ENCODE measurements at regions not wholly inside any gene's neighbourhood (a gene's known extent, or its start where the extent isn't known, plus 50 kb on each side); places are given as distances from the start of the nearest gene placed in this dataset.

DNA sequence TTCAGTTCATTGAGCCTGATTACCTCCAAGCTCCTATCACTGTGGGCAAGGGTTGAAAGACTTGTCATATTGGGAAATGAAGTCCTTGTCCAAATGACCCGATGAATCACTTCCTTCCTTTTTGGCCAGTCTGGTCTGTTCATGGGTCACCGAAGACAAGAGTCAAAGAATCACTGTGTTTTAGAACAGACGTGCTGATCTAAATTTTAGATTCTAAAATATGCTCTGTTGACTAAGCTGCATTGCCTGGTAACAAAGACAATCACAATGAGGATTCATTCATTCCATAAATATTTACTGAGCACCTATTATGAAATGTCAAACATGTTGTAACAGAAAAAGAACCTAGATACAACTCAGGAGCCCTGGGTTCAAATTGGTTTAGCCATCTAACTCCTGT lies 99.4 kb upstream of the RND3 start:
- ATAC-seq = peak; percentile 81
- Histone ChIP-seq H3F3A (ENCODE audit: low read length, unreplicated experiment) (no peaks in the 10 kb centered on the region), H3K27me3 (ENCODE audit: low read length) (no peaks in the 10 kb centered on the region), H3K4me2 (ENCODE audit: low read length) (no peak overlapping the region), H4K20me1 (ENCODE audit: low read length) (no peaks in the 10 kb centered on the region), H3K9ac (ENCODE audit: low read length) (no peak overlapping the region), H2AFZ (ENCODE audit: low read length) (no peak overlapping the region), H3K4me1 (ENCODE audit: insufficient read depth, low read length) (peaks cover 28% of the 10 kb centered on the region), H3K4me3 (ENCODE audit: low read length) (no peak overlapping the region), H3K9me2 (replicated peaks; ENCODE audit: low read length) (no peaks in the 10 kb centered on the region), H3K27ac (ENCODE audit: low read length) (peak overlapping the region; percentile 45; the same call in 1 of the 2 replicates), H3K36me3 (ENCODE audit: low read depth, low read length) (no peaks in the 10 kb centered on the region), H3K79me2 (ENCODE audit: low read length) (no peaks in the 10 kb centered on the region), H3K9me3 (ENCODE audit: low read length) (no peaks in the 10 kb centered on the region)
- peak; percentile 92 for DNase-seq
- CTCF ChIA-PET = no interaction called here
- intact Hi-C loops (cut with micrococcal nuclease) = loop anchor here (5.0 kb wide), 1 partner anchor 60 kb away; no protein-coding TSS in a partner anchor
- no TSS peak for BruUV-seq (replicated peaks)
- POLR2A ChIA-PET (ENCODE audit: unreplicated experiment) = no interaction called here
- TF ChIP-seq EZH2phosphoT487 (IDR thresholded peaks at IDR 0.05; ENCODE audit: borderline replicate concordance, low read length) (no peak), EZH2 (IDR thresholded peaks at IDR 0.05; ENCODE audit: low read length, unreplicated experiment) (no peak)
- TF ChIP-seq, protein P1, sequence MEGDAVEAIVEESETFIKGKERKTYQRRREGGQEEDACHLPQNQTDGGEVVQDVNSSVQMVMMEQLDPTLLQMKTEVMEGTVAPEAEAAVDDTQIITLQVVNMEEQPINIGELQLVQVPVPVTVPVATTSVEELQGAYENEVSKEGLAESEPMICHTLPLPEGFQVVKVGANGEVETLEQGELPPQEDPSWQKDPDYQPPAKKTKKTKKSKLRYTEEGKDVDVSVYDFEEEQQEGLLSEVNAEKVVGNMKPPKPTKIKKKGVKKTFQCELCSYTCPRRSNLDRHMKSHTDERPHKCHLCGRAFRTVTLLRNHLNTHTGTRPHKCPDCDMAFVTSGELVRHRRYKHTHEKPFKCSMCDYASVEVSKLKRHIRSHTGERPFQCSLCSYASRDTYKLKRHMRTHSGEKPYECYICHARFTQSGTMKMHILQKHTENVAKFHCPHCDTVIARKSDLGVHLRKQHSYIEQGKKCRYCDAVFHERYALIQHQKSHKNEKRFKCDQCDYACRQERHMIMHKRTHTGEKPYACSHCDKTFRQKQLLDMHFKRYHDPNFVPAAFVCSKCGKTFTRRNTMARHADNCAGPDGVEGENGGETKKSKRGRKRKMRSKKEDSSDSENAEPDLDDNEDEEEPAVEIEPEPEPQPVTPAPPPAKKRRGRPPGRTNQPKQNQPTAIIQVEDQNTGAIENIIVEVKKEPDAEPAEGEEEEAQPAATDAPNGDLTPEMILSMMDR (conservative IDR thresholded peaks at IDR 0.05; ENCODE audit: low read depth, low read length) = no peak

DNA sequence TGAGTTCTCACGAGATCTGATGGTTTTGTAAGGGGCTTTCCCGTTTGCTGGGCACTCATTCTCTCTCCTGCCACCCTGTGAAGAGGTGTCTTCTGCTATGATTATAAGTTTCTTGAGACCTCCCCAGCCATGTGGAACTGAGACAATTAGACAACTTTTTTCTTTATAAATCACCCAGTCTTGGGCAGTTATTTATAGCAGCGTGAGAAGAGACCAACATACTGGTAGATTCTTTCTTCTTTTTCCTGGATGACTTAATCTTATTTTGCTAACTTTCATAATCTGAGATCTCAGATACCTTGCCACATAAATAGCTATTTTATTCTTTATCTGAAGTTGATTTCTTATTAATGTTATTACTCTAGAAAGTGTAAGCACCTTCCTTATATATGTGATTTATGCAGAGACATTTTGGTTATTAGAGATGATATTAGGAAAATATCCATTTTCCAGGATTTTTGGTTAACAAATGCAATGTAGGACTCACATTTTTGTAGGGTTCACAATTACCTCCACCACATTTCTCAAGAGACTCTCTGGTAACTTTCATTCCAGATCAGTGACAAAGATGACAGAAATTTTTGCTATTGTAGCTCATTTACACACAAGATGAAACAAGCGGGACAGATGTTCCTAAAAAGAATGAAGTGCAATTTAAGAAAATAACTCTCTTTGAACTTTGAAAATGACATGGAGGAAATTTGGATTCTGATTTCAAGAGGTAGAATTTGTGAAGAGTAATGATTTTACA lies 97.9 kb upstream of the RND3 start:
- Histone ChIP-seq H3K27me3 (ENCODE audit: low read length) (no peaks in the 10 kb centered on the region), H4K20me1 (ENCODE audit: low read length) (no peaks in the 10 kb centered on the region), H3K36me3 (ENCODE audit: low read depth, low read length) (no peaks in the 10 kb centered on the region), H3K4me3 (ENCODE audit: low read length) (no peak overlapping the region), H3K79me2 (ENCODE audit: low read length) (no peaks in the 10 kb centered on the region), H3K9me3 (ENCODE audit: low read length) (no peaks in the 10 kb centered on the region), H3K4me2 (ENCODE audit: low read length) (no peak overlapping the region), H3K27ac (ENCODE audit: low read length) (no peak overlapping the region), H3K4me1 (ENCODE audit: insufficient read depth, low read length) (peaks cover 21% of the 10 kb centered on the region), H3K9ac (ENCODE audit: low read length) (no peak overlapping the region), H3K9me2 (replicated peaks; ENCODE audit: low read length) (no peaks in the 10 kb centered on the region), H3F3A (ENCODE audit: low read length, unreplicated experiment) (no peaks in the 10 kb centered on the region), H2AFZ (ENCODE audit: low read length) (no peak overlapping the region)
- intact Hi-C loops (cut with micrococcal nuclease) = loop anchor here (5.0 kb wide), 1 partner anchor 58 kb away; no protein-coding TSS in a partner anchor
- POLR2A ChIA-PET (ENCODE audit: unreplicated experiment) = no interaction called here
- CTCF ChIA-PET = no interaction called here
- TF ChIP-seq EZH2phosphoT487 (IDR thresholded peaks at IDR 0.05; ENCODE audit: borderline replicate concordance, low read length) = no peak
- TF ChIP-seq, protein P1 (conservative IDR thresholded peaks at IDR 0.05; ENCODE audit: low read depth, low read length) = no peak
- no peak for TF ChIP-seq EZH2 (IDR thresholded peaks at IDR 0.05; ENCODE audit: low read length, unreplicated experiment)
- ATAC-seq (no peak), DNase-seq (no peak)
- BruUV-seq (replicated peaks) = no TSS peak

DNA sequence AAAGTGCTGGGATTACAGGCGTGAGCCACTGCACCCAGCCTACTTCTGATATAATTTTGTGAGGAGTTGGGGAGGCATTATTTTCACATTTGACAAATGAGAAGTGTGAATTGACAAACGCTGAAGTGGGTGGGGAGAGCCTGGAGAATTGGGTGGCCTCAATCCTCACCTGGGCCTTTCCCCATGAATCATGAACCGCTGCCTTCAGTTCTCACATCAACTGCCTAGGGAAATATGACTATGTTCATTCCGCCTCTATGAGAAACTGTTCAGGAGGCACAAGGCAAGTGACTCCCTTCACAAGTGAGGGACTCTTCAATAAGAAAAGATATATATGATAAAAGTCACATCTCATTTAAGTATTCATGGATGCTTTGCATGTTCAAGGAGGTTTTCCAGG lies 96.6 kb upstream of the RND3 start:
- CTCF ChIA-PET = no interaction called here
- no peak for TF ChIP-seq EZH2 (IDR thresholded peaks at IDR 0.05; ENCODE audit: low read length, unreplicated experiment)
- TF ChIP-seq, protein P1 (conservative IDR thresholded peaks at IDR 0.05; ENCODE audit: low read depth, low read length) = no peak
- TF ChIP-seq EZH2phosphoT487 (IDR thresholded peaks at IDR 0.05; ENCODE audit: borderline replicate concordance, low read length) = no peak

More for the DNA sequence above, 96.6 kb upstream of the RND3 start:
- peaks cover 18% of the 10 kb centered on the region for H3K4me1 ChIP-seq (ENCODE audit: insufficient read depth, low read length)
- no peak overlapping the region for H3K9ac ChIP-seq (ENCODE audit: low read length)
- H3K79me2 ChIP-seq (ENCODE audit: low read length) = no peaks in the 10 kb centered on the region
- H3K27me3 ChIP-seq (ENCODE audit: low read length) = no peaks in the 10 kb centered on the region
- H3K36me3 ChIP-seq (ENCODE audit: low read depth, low read length) = no peaks in the 10 kb centered on the region
- 0 out of 2 replicates have a peak, but pooled peaks cover 2% of the 10 kb centered on the region for H3K9me3 ChIP-seq (ENCODE audit: low read length)
- no peak overlapping the region for H2AFZ ChIP-seq (ENCODE audit: low read length)
- intact Hi-C loops (cut with micrococcal nuclease) = no loop called here
- DNase-seq (no peak), ATAC-seq (no peak)
- H3K9me2 ChIP-seq (replicated peaks; ENCODE audit: low read length) = no peaks in the 10 kb centered on the region
- no peak overlapping the region for H3K4me2 ChIP-seq (ENCODE audit: low read length)
- H4K20me1 ChIP-seq (ENCODE audit: low read length) = no peaks in the 10 kb centered on the region
- no peak overlapping the region for H3K4me3 ChIP-seq (ENCODE audit: low read length)
- no peak overlapping the region for H3K27ac ChIP-seq (ENCODE audit: low read length)
- POLR2A ChIA-PET (ENCODE audit: unreplicated experiment) = no interaction called here
- H3F3A ChIP-seq (ENCODE audit: low read length, unreplicated experiment) = no peaks in the 10 kb centered on the region
- BruUV-seq (replicated peaks) = no TSS peak

All from PC-3 (cell line).